ENCODE measurements at regions not wholly inside any gene's neighbourhood (a gene's known extent, or its start where the extent isn't known, plus 50 kb on each side); places are given as distances from the start of the nearest gene placed in this dataset.
"Not testable (repeated sequence)": the region's sequence is repeated elsewhere in the genome, so short reads cannot be mapped to it uniquely, and the experiment has no call there.

GRCh38 chr7:16264036-16264819 is 157.1 kb downstream of the CRPPA start:
- Histone ChIP-seq H3K9me3 (ENCODE audit: control insufficient read depth, insufficient read depth, low read length) (no peaks in the 10 kb centered on the region), H3K27me3 (ENCODE audit: control insufficient read depth, insufficient read depth, low read length) (no peaks in the 10 kb centered on the region), H3K4me2 (ENCODE audit: low read depth, low read length) (no peak overlapping the region), H3K79me1 (ENCODE audit: low read depth in 1 of 2, low read length in 2 of 2) (no peaks in the 10 kb centered on the region), H3K9ac (ENCODE audit: low read depth, low read length) (no peak overlapping the region), H3K23ac (ENCODE audit: low read depth, low read length) (no peak overlapping the region), H3K56ac (ENCODE audit: extremely low read depth, insufficient read depth, low read length) (no peak overlapping the region; the same call in 1 of the 2 replicates), H2AK5ac (ENCODE audit: low read depth, low read length) (no peak overlapping the region), H3K4me1 (ENCODE audit: control insufficient read depth, insufficient read depth, low read length) (no peaks in the 10 kb centered on the region), H2BK120ac (ENCODE audit: low read depth, low read length) (no peak overlapping the region), H3K4me3 (ENCODE audit: insufficient read depth, low read depth, low read length) (no peak overlapping the region), H3K18ac (ENCODE audit: low read depth, low read length) (no peak overlapping the region), H4K20me1 (ENCODE audit: insufficient read depth, low read length) (no peaks in the 10 kb centered on the region), H4K91ac (ENCODE audit: insufficient read depth, low read depth, low read length) (no peak overlapping the region), H2BK20ac (ENCODE audit: low read depth, low read length) (no peak overlapping the region), H2BK15ac (ENCODE audit: low read depth, low read length) (no peak overlapping the region), H3K14ac (replicated peaks; ENCODE audit: low read depth, low read length) (no peak overlapping the region), H3K9me1 (ENCODE audit: insufficient read depth, low read length) (no peaks in the 10 kb centered on the region), H2AK9ac (replicated peaks; ENCODE audit: low read depth, low read length, poor library complexity) (no peak overlapping the region), H2BK5ac (ENCODE audit: low read depth, low read length, poor library complexity, severe bottlenecking) (no peak overlapping the region), H4K8ac (ENCODE audit: low read depth in 2 of 2, low read length in 2 of 2) (no peak overlapping the region), H2AFZ (replicated peaks; ENCODE audit: low read length, poor library complexity) (no peak overlapping the region), H3K36me3 (ENCODE audit: control insufficient read depth, insufficient read depth, low read length) (no peaks in the 10 kb centered on the region), H3K27ac (ENCODE audit: insufficient read depth, low read length) (no peak overlapping the region), H4K5ac (ENCODE audit: low read depth, low read length) (no peak overlapping the region), H3K4ac (ENCODE audit: low read depth, low read length) (no peak overlapping the region)
- in situ Hi-C loops (cut with MboI; ENCODE audit: low sequenced_read_pairs), result no loop called here
- TF ChIP-seq BHLHE40 (IDR thresholded peaks at IDR 0.05; ENCODE audit: low read depth, low read length), result no peak
- no peak for TF ChIP-seq NFE2L2 (IDR thresholded peaks at IDR 0.05; ENCODE audit: low read depth, low read length)
- TF ChIP-seq ELK1 (IDR thresholded peaks at IDR 0.05; ENCODE audit: borderline replicate concordance, low read depth, low read length), result no peak
- no peak for TF ChIP-seq FOS (IDR thresholded peaks at IDR 0.05; ENCODE audit: low read depth, low read length)
- TF ChIP-seq MAZ (IDR thresholded peaks at IDR 0.05; ENCODE audit: borderline replicate concordance, low read depth, low read length), result no peak
- WGBS, 2 experiments (ENCODE audit: extremely low coverage in 2 of 2, insufficient read length in 1 of 2), result no CpG with 5 or more reads among the region's 4 CpGs
- ChIA-PET CTCF (no interaction called here), POLR2A (ENCODE audit: unreplicated experiment) (no interaction called here)
- dilution Hi-C loops (cut with HindIII; ENCODE audit: low sequenced_read_pairs, unreplicated experiment), result no loop called here
- no TSS peak for BruUV-seq (replicated peaks)
- DNase-seq (no peak), ATAC-seq (ENCODE audit: low read depth) (no peak)
- intact Hi-C loops (cut with micrococcal nuclease), result no loop called here

GRCh38 chr7:16263377-16263776 is 158.0 kb downstream of the CRPPA start:
- H3K4me3 ChIP-seq (ENCODE audit: insufficient read depth, low read depth, low read length); CTCF ChIA-PET; H3K9ac ChIP-seq (ENCODE audit: low read depth, low read length); ATAC-seq (ENCODE audit: low read depth); H4K91ac ChIP-seq (ENCODE audit: insufficient read depth, low read depth, low read length); H3K4ac ChIP-seq (ENCODE audit: low read depth, low read length); H2BK20ac ChIP-seq (ENCODE audit: low read depth, low read length); H3K9me1 ChIP-seq (ENCODE audit: insufficient read depth, low read length); H2AK9ac ChIP-seq (replicated peaks; ENCODE audit: low read depth, low read length, poor library complexity); H3K14ac ChIP-seq (replicated peaks; ENCODE audit: low read depth, low read length); H3K4me2 ChIP-seq (ENCODE audit: low read depth, low read length); H2BK5ac ChIP-seq (ENCODE audit: low read depth, low read length, poor library complexity, severe bottlenecking); H4K20me1 ChIP-seq (ENCODE audit: insufficient read depth, low read length); H3K79me1 ChIP-seq (ENCODE audit: low read depth in 1 of 2, low read length in 2 of 2); in situ Hi-C loops (cut with MboI; ENCODE audit: low sequenced_read_pairs); H2BK120ac ChIP-seq (ENCODE audit: low read depth, low read length); H3K56ac ChIP-seq (ENCODE audit: extremely low read depth, insufficient read depth, low read length); dilution Hi-C loops (cut with HindIII; ENCODE audit: low sequenced_read_pairs, unreplicated experiment); H3K4me1 ChIP-seq (ENCODE audit: control insufficient read depth, insufficient read depth, low read length); H4K5ac ChIP-seq (ENCODE audit: low read depth, low read length); H2AK5ac ChIP-seq (ENCODE audit: low read depth, low read length); H2BK15ac ChIP-seq (ENCODE audit: low read depth, low read length); POLR2A ChIA-PET (ENCODE audit: unreplicated experiment); H3K23ac ChIP-seq (ENCODE audit: low read depth, low read length); H2AFZ ChIP-seq (replicated peaks; ENCODE audit: low read length, poor library complexity); BruUV-seq (replicated peaks); H4K8ac ChIP-seq (ENCODE audit: low read depth in 2 of 2, low read length in 2 of 2); H3K27me3 ChIP-seq (ENCODE audit: control insufficient read depth, insufficient read depth, low read length); H3K9me3 ChIP-seq (ENCODE audit: control insufficient read depth, insufficient read depth, low read length); intact Hi-C loops (cut with micrococcal nuclease); H3K27ac ChIP-seq (ENCODE audit: insufficient read depth, low read length); H3K36me3 ChIP-seq (ENCODE audit: control insufficient read depth, insufficient read depth, low read length); H3K18ac ChIP-seq (ENCODE audit: low read depth, low read length); DNase-seq: not testable (repeated sequence)
- no CpG with 5 or more reads among the region's 6 CpGs for WGBS, 2 experiments (ENCODE audit: extremely low coverage in 2 of 2, insufficient read length in 1 of 2)
